ENCODE measurements at regions not wholly inside any gene's neighbourhood (a gene's known extent, or its start where the extent isn't known, plus 50 kb on each side); places are given as distances from the start of the nearest gene placed in this dataset.

- TF ChIP-seq CTCF (IDR thresholded peaks at IDR 0.05; ENCODE audit: low read length) (no peak), EZH2 (IDR thresholded peaks at IDR 0.05; ENCODE audit: borderline replicate concordance, low read length) (no peak)
Observed at GRCh38 chr12:107241411-107241810, 148.1 kb upstream of the CRY1 start.

Measured in OCI-LY1 (cell line).